ENCODE measurements at regions not wholly inside any gene's neighbourhood (a gene's known extent, or its start where the extent isn't known, plus 50 kb on each side); places are given as distances from the start of the nearest gene placed in this dataset.

DNA sequence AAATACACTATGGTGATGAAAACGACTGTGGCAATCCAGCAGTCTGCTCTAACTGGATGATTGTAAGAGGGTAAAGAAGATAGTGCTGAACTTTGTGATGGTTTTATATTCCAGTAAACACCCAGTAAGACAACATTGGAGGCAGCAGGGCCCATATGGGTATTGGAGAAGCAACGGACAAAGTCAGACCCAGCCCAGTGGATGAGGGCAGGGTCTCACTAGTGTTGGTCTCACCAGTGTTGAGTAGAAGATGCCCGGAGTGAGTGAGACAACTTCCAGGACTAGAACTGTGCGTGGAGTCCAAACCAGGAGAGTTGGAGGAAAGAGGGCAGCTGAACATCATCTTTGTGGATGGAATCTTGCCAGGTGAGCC is 71.9 kb upstream of the CELF4 start:
- no peak for TF ChIP-seq POLR2A (IDR thresholded peaks at IDR 0.05)
- TF ChIP-seq, protein P1, sequence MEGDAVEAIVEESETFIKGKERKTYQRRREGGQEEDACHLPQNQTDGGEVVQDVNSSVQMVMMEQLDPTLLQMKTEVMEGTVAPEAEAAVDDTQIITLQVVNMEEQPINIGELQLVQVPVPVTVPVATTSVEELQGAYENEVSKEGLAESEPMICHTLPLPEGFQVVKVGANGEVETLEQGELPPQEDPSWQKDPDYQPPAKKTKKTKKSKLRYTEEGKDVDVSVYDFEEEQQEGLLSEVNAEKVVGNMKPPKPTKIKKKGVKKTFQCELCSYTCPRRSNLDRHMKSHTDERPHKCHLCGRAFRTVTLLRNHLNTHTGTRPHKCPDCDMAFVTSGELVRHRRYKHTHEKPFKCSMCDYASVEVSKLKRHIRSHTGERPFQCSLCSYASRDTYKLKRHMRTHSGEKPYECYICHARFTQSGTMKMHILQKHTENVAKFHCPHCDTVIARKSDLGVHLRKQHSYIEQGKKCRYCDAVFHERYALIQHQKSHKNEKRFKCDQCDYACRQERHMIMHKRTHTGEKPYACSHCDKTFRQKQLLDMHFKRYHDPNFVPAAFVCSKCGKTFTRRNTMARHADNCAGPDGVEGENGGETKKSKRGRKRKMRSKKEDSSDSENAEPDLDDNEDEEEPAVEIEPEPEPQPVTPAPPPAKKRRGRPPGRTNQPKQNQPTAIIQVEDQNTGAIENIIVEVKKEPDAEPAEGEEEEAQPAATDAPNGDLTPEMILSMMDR (IDR thresholded peaks at IDR 0.05), result no peak

All from ovary (tissue), 3 donors.